ENCODE measurements at regions not wholly inside any gene's neighbourhood (a gene's known extent, or its start where the extent isn't known, plus 50 kb on each side); places are given as distances from the start of the nearest gene placed in this dataset.

DNA sequence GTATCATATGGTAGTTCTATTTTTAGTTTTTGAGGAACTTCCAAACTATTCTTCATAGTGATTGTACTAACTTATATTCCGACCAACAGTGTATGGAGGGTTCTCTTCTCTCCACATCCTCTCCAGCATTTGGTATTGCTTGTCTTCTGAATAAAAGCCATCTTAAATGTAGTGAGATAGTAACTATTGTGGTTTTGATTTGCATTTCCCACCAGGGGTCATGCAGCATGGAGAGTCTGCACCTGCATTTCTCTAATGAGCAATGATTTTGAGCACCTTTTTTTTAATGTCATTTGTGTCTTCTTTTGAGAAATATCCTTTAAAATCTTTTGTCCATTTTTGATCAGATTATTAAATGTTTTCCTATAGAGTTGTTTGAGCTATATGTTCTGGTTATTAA lies 718.5 kb downstream of the ZBBX start:
- FAIRE-seq, result no peak
- no peak for TF ChIP-seq EZH2 (IDR thresholded peaks at IDR 0.05; ENCODE audit: low read length)
- TF ChIP-seq, protein P1, sequence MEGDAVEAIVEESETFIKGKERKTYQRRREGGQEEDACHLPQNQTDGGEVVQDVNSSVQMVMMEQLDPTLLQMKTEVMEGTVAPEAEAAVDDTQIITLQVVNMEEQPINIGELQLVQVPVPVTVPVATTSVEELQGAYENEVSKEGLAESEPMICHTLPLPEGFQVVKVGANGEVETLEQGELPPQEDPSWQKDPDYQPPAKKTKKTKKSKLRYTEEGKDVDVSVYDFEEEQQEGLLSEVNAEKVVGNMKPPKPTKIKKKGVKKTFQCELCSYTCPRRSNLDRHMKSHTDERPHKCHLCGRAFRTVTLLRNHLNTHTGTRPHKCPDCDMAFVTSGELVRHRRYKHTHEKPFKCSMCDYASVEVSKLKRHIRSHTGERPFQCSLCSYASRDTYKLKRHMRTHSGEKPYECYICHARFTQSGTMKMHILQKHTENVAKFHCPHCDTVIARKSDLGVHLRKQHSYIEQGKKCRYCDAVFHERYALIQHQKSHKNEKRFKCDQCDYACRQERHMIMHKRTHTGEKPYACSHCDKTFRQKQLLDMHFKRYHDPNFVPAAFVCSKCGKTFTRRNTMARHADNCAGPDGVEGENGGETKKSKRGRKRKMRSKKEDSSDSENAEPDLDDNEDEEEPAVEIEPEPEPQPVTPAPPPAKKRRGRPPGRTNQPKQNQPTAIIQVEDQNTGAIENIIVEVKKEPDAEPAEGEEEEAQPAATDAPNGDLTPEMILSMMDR (optimal IDR thresholded peaks at IDR 0.05 in 1 of 3, IDR thresholded peaks at IDR 0.05 in 1 of 3, conservative IDR thresholded peaks at IDR 0.05 in 1 of 3; ENCODE audit: extremely low read depth in 1 of 3, insufficient read depth in 2 of 3, low read length in 3 of 3), result no peak

DNA sequence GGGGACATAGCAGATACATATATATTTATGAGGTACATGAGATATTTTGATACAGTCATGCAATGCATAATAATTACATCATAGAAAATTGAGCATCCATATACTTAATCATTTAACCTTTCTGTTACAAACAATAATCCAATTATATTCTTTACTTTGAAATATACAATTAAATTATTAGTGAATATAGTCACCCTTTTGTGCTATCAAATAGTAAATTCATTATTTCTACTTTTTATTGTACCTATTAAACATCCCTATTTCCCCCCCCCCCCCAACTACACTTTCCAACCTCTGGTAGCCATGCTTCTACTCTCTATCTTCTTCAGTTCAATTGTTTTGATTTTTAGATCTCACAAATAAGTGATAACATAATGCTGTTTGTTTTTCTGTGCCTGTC lies 719.1 kb downstream of the ZBBX start:
- Histone ChIP-seq H3K79me2 (ENCODE audit: control insufficient read depth, insufficient read depth, low read length) (no peaks in the 10 kb centered on the region), H3K4me3 (ENCODE audit: control insufficient read depth in 2 of 3, extremely low read depth in 1 of 3, insufficient read depth in 2 of 3, low read depth in 1 of 3, low read length in 3 of 3) (no peak overlapping the region), H3K9me3 (ENCODE audit: control insufficient read depth, low read depth, low read length) (no peaks in the 10 kb centered on the region), H3K4me2 (ENCODE audit: control insufficient read depth, extremely low read depth, insufficient read depth, low read depth, low read length) (no peak overlapping the region), H3K9me1 (ENCODE audit: control insufficient read depth, extremely low read depth, insufficient read depth, low read length) (no peaks in the 10 kb centered on the region), H3K27me3 (ENCODE audit: control insufficient read depth, extremely low read depth, insufficient read depth, low read length) (no peaks in the 10 kb centered on the region), H3K27ac (ENCODE audit: control insufficient read depth, insufficient read depth, low read length) (no peak overlapping the region), H2AFZ (ENCODE audit: control insufficient read depth, low read length) (no peak overlapping the region), H4K20me1 (ENCODE audit: control insufficient read depth, extremely low read depth, insufficient read depth, low read length) (no peaks in the 10 kb centered on the region), H3K4me1 (ENCODE audit: control insufficient read depth, extremely low read depth, insufficient read depth, low read length) (no peaks in the 10 kb centered on the region), H3K9ac (ENCODE audit: control insufficient read depth, extremely low read depth, insufficient read depth, low read length) (no peak overlapping the region), H3K36me3 (ENCODE audit: control insufficient read depth in 2 of 2, extremely low read depth in 1 of 2, insufficient read depth in 2 of 2, low read length in 2 of 2) (no peaks in the 10 kb centered on the region)
- DNase-seq (ENCODE audit: low read depth, low spot score), result no peak
- TF ChIP-seq, protein P1 (optimal IDR thresholded peaks at IDR 0.05 in 1 of 3, IDR thresholded peaks at IDR 0.05 in 1 of 3, conservative IDR thresholded peaks at IDR 0.05 in 1 of 3; ENCODE audit: extremely low read depth in 1 of 3, insufficient read depth in 2 of 3, low read length in 3 of 3), result no peak
- no peak for TF ChIP-seq EZH2 (IDR thresholded peaks at IDR 0.05; ENCODE audit: low read length)
- no peak for FAIRE-seq
- dilution Hi-C loops (cut with MboI; ENCODE audit: extremely low pct_ligation_motif_present, low sequenced_read_pairs), result no loop called here

More for the DNA sequence above, 718.5 kb downstream of the ZBBX start:
- H4K20me1 ChIP-seq (ENCODE audit: control insufficient read depth, extremely low read depth, insufficient read depth, low read length), result no peaks in the 10 kb centered on the region
- H3K9me3 ChIP-seq (ENCODE audit: control insufficient read depth, low read depth, low read length), result no peaks in the 10 kb centered on the region
- no peaks in the 10 kb centered on the region for H3K79me2 ChIP-seq (ENCODE audit: control insufficient read depth, insufficient read depth, low read length)
- no peak overlapping the region for H3K9ac ChIP-seq (ENCODE audit: control insufficient read depth, extremely low read depth, insufficient read depth, low read length)
- DNase-seq (ENCODE audit: low read depth, low spot score), result no peak
- no peaks in the 10 kb centered on the region for H3K9me1 ChIP-seq (ENCODE audit: control insufficient read depth, extremely low read depth, insufficient read depth, low read length)
- H3K4me3 ChIP-seq (ENCODE audit: control insufficient read depth in 2 of 3, extremely low read depth in 1 of 3, insufficient read depth in 2 of 3, low read depth in 1 of 3, low read length in 3 of 3), result no peak overlapping the region
- dilution Hi-C loops (cut with MboI; ENCODE audit: extremely low pct_ligation_motif_present, low sequenced_read_pairs), result no loop called here
- no peaks in the 10 kb centered on the region for H3K27me3 ChIP-seq (ENCODE audit: control insufficient read depth, extremely low read depth, insufficient read depth, low read length)
- no peak overlapping the region for H2AFZ ChIP-seq (ENCODE audit: control insufficient read depth, low read length)
- H3K4me1 ChIP-seq (ENCODE audit: control insufficient read depth, extremely low read depth, insufficient read depth, low read length), result no peaks in the 10 kb centered on the region
- H3K4me2 ChIP-seq (ENCODE audit: control insufficient read depth, extremely low read depth, insufficient read depth, low read depth, low read length), result no peak overlapping the region
- H3K36me3 ChIP-seq (ENCODE audit: control insufficient read depth in 2 of 2, extremely low read depth in 1 of 2, insufficient read depth in 2 of 2, low read length in 2 of 2), result no peaks in the 10 kb centered on the region
- H3K27ac ChIP-seq (ENCODE audit: control insufficient read depth, insufficient read depth, low read length), result no peak overlapping the region

Measured in keratinocyte (primary cell).